GM18517 (cell line): ENCODE measurements at regions not wholly inside any gene's neighbourhood (a gene's known extent, or its start where the extent isn't known, plus 50 kb on each side); places are given as distances from the start of the nearest gene placed in this dataset.

ENCODE experiments used
- ATAC-seq: cut with Tn5 transposase; IDR thresholded peaks from one replicate; pipeline ENCODE4 v1.9.1; 2021; ENCODE audit warnings: mild to moderate bottlenecking, moderate library complexity; ENCODE audit not compliant: unreplicated experiment

- ATAC-seq = no peak
Measured at GRCh38 chr7:25828468-25828867, 323.5 kb upstream of the NFE2L3 start.

- ATAC-seq = no peak
Measured at GRCh38 chr7:25829663-25830062, 322.3 kb upstream of the NFE2L3 start.

GRCh38 chr7:25830215-25830614 is 321.8 kb upstream of the NFE2L3 start:
- ATAC-seq = no peak

GRCh38 chr7:25831062-25831691 is 320.8 kb upstream of the NFE2L3 start:
- no peak for ATAC-seq

GRCh38 chr7:25831831-25832411 is 320.1 kb upstream of the NFE2L3 start:
- no peak for ATAC-seq

- no peak for ATAC-seq
Measured at GRCh38 chr7:25832456-25832855, 319.5 kb upstream of the NFE2L3 start.

GRCh38 chr7:25832929-25833328 is 319.1 kb upstream of the NFE2L3 start:
- no peak for ATAC-seq

- no peak for ATAC-seq
Measured at GRCh38 chr7:25834050-25834449, 317.9 kb upstream of the NFE2L3 start.

GRCh38 chr7:25835197-25835596 is 316.8 kb upstream of the NFE2L3 start:
- no peak for ATAC-seq

GRCh38 chr7:25839084-25839769 is 312.8 kb upstream of the NFE2L3 start:
- ATAC-seq = no peak

- ATAC-seq = no peak
Measured at GRCh38 chr7:25840209-25840792, 311.7 kb upstream of the NFE2L3 start.

GRCh38 chr7:25841575-25841974 is 310.4 kb upstream of the NFE2L3 start:
- no peak for ATAC-seq

GRCh38 chr7:25842201-25842733 is 309.7 kb upstream of the NFE2L3 start:
- no peak for ATAC-seq

GRCh38 chr7:25843467-25843866 is 308.5 kb upstream of the NFE2L3 start:
- ATAC-seq = no peak

- no peak for ATAC-seq
Measured at GRCh38 chr7:25844102-25844870, 307.7 kb upstream of the NFE2L3 start.

GRCh38 chr7:25845464-25845863 is 306.5 kb upstream of the NFE2L3 start:
- no peak for ATAC-seq

- ATAC-seq = no peak
Measured at GRCh38 chr7:25846722-25847121, 305.3 kb upstream of the NFE2L3 start.

- no peak for ATAC-seq
Measured at GRCh38 chr7:25847336-25848070, 304.5 kb upstream of the NFE2L3 start.

- no peak for ATAC-seq
Measured at GRCh38 chr7:25849500-25850184, 302.4 kb upstream of the NFE2L3 start.

GRCh38 chr7:25850216-25850615 is 301.8 kb upstream of the NFE2L3 start:
- no peak for ATAC-seq
